ENCODE measurements at regions not wholly inside any gene's neighbourhood (a gene's known extent, or its start where the extent isn't known, plus 50 kb on each side); places are given as distances from the start of the nearest gene placed in this dataset.

- no peak overlapping the region for H3K27ac ChIP-seq
- TF ChIP-seq ZFX (IDR thresholded peaks at IDR 0.05) (no peak), CTCF (conservative IDR thresholded peaks at IDR 0.05) (no peak)
These were observed 84.1 kb upstream of the TRPC4 start for GRCh38 chr13:37953696-37954095.

GRCh38 chr13:37950016-37950415 is 80.4 kb upstream of the TRPC4 start:
- no peak overlapping the region for H3K27ac ChIP-seq
- TF ChIP-seq ZFX (IDR thresholded peaks at IDR 0.05) (no peak), CTCF (conservative IDR thresholded peaks at IDR 0.05) (no peak)

- TF ChIP-seq ZFX (IDR thresholded peaks at IDR 0.05) (no peak), CTCF (conservative IDR thresholded peaks at IDR 0.05) (no peak)
- no peak overlapping the region for H3K27ac ChIP-seq
These were observed 78.0 kb upstream of the TRPC4 start for GRCh38 chr13:37947419-37948140.

- no peak overlapping the region for H3K27ac ChIP-seq
- no peak for TF ChIP-seq CTCF (conservative IDR thresholded peaks at IDR 0.05)
- TF ChIP-seq ZFX (IDR thresholded peaks at IDR 0.05) = no peak
These were observed 76.3 kb upstream of the TRPC4 start for GRCh38 chr13:37945651-37946575.

GRCh38 chr13:37944869-37945442 is 75.4 kb upstream of the TRPC4 start:
- TF ChIP-seq CTCF (conservative IDR thresholded peaks at IDR 0.05) (no peak), ZFX (IDR thresholded peaks at IDR 0.05) (no peak)
- H3K27ac ChIP-seq = no peak overlapping the region

GRCh38 chr13:37944081-37944868 is 74.7 kb upstream of the TRPC4 start:
- no peak for TF ChIP-seq CTCF (conservative IDR thresholded peaks at IDR 0.05)
- no peak for TF ChIP-seq ZFX (IDR thresholded peaks at IDR 0.05)

More at GRCh38 chr13:37944081-37944868, 74.7 kb upstream of the TRPC4 start:
- H3K27ac ChIP-seq = no peak overlapping the region
